ENCODE measurements at regions not wholly inside any gene's neighbourhood (a gene's known extent, or its start where the extent isn't known, plus 50 kb on each side); places are given as distances from the start of the nearest gene placed in this dataset.

- H3K4me3 ChIP-seq (ENCODE audit: insufficient read depth, low read depth, low read length), result no peak overlapping the region
- 97 to 100% methylated on average over 2 to 3 of the region's 3 CpGs for WGBS, 2 experiments
- no peaks in the 10 kb centered on the region for H3K9me3 ChIP-seq (ENCODE audit: control insufficient read depth, low read length)
- H3K4me1 ChIP-seq (ENCODE audit: control insufficient read depth, insufficient read depth, low read length), result peaks cover 8% of the 10 kb centered on the region
- H3K27ac ChIP-seq (ENCODE audit: insufficient read depth, low read depth, low read length, poor library complexity, severe bottlenecking), result no peak overlapping the region
- H3K36me3 ChIP-seq (ENCODE audit: control insufficient read depth, insufficient read depth, low read length), result no peaks in the 10 kb centered on the region
- no peaks in the 10 kb centered on the region for H3K27me3 ChIP-seq (ENCODE audit: control insufficient read depth, insufficient read depth, low read length, poor library complexity, severe bottlenecking)
These were observed 384.7 kb downstream of the FIGN start for GRCh38 chr2:163351143-163351542.

GRCh38 chr2:163348857-163349380 is 386.9 kb downstream of the FIGN start:
- no peaks in the 10 kb centered on the region for H3K36me3 ChIP-seq (ENCODE audit: control insufficient read depth, insufficient read depth, low read length)
- no peaks in the 10 kb centered on the region for H3K9me3 ChIP-seq (ENCODE audit: control insufficient read depth, low read length)
- H3K27ac ChIP-seq (ENCODE audit: insufficient read depth, low read depth, low read length, poor library complexity, severe bottlenecking), result peak overlapping the region; percentile 97
- H3K4me1 ChIP-seq (ENCODE audit: control insufficient read depth, insufficient read depth, low read length), result peaks cover 8% of the 10 kb centered on the region
- WGBS, 2 experiments, result 42 to 44% methylated on average over 7 to 8 of the region's 8 CpGs
- no peak overlapping the region for H3K4me3 ChIP-seq (ENCODE audit: insufficient read depth, low read depth, low read length)
- H3K27me3 ChIP-seq (ENCODE audit: control insufficient read depth, insufficient read depth, low read length, poor library complexity, severe bottlenecking), result no peaks in the 10 kb centered on the region

GRCh38 chr2:163347982-163348856 is 387.6 kb downstream of the FIGN start:
- Histone ChIP-seq H3K27me3 (ENCODE audit: control insufficient read depth, insufficient read depth, low read length, poor library complexity, severe bottlenecking) (no peaks in the 10 kb centered on the region), H3K27ac (ENCODE audit: insufficient read depth, low read depth, low read length, poor library complexity, severe bottlenecking) (peak overlapping the region; percentile 97), H3K4me1 (ENCODE audit: control insufficient read depth, insufficient read depth, low read length) (peaks cover 8% of the 10 kb centered on the region), H3K36me3 (ENCODE audit: control insufficient read depth, insufficient read depth, low read length) (no peaks in the 10 kb centered on the region), H3K9me3 (ENCODE audit: control insufficient read depth, low read length) (no peaks in the 10 kb centered on the region), H3K4me3 (ENCODE audit: insufficient read depth, low read depth, low read length) (peak overlapping the region; percentile 31)
- WGBS, 2 experiments, result 4 to 5% methylated on average over 45 to 46 of the region's 46 CpGs

- Histone ChIP-seq H3K27ac (ENCODE audit: insufficient read depth, low read depth, low read length, poor library complexity, severe bottlenecking) (no peak overlapping the region), H3K4me1 (ENCODE audit: control insufficient read depth, insufficient read depth, low read length) (peaks cover 8% of the 10 kb centered on the region), H3K9me3 (ENCODE audit: control insufficient read depth, low read length) (no peaks in the 10 kb centered on the region), H3K27me3 (ENCODE audit: control insufficient read depth, insufficient read depth, low read length, poor library complexity, severe bottlenecking) (no peaks in the 10 kb centered on the region), H3K36me3 (ENCODE audit: control insufficient read depth, insufficient read depth, low read length) (no peaks in the 10 kb centered on the region), H3K4me3 (ENCODE audit: insufficient read depth, low read depth, low read length) (no peak overlapping the region)
- WGBS, 2 experiments, result 19 to 21% methylated on average over 4 to 5 of the region's 6 CpGs
These were observed 389.8 kb downstream of the FIGN start for GRCh38 chr2:163345795-163346573.

- 93% methylated on average over 6 of the region's 7 CpGs for WGBS, 2 experiments
- Histone ChIP-seq H3K27me3 (ENCODE audit: control insufficient read depth, insufficient read depth, low read length, poor library complexity, severe bottlenecking) (no peaks in the 10 kb centered on the region), H3K27ac (ENCODE audit: insufficient read depth, low read depth, low read length, poor library complexity, severe bottlenecking) (no peak overlapping the region), H3K4me1 (ENCODE audit: control insufficient read depth, insufficient read depth, low read length) (peaks cover 6% of the 10 kb centered on the region), H3K9me3 (ENCODE audit: control insufficient read depth, low read length) (no peaks in the 10 kb centered on the region), H3K36me3 (ENCODE audit: control insufficient read depth, insufficient read depth, low read length) (no peaks in the 10 kb centered on the region), H3K4me3 (ENCODE audit: insufficient read depth, low read depth, low read length) (no peak overlapping the region)
These were observed 392.5 kb downstream of the FIGN start for GRCh38 chr2:163343316-163343715.

- Histone ChIP-seq H3K9me3 (ENCODE audit: control insufficient read depth, low read length) (no peaks in the 10 kb centered on the region), H3K27me3 (ENCODE audit: control insufficient read depth, insufficient read depth, low read length, poor library complexity, severe bottlenecking) (no peaks in the 10 kb centered on the region), H3K36me3 (ENCODE audit: control insufficient read depth, insufficient read depth, low read length) (no peaks in the 10 kb centered on the region), H3K4me3 (ENCODE audit: insufficient read depth, low read depth, low read length) (no peak overlapping the region), H3K4me1 (ENCODE audit: control insufficient read depth, insufficient read depth, low read length) (no peaks in the 10 kb centered on the region), H3K27ac (ENCODE audit: insufficient read depth, low read depth, low read length, poor library complexity, severe bottlenecking) (no peak overlapping the region)
- 80 to 81% methylated on average over 2 of the region's 2 CpGs for WGBS, 2 experiments
These were observed 394.4 kb downstream of the FIGN start for GRCh38 chr2:163341426-163341825.

- H3K27me3 ChIP-seq (ENCODE audit: control insufficient read depth, insufficient read depth, low read length, poor library complexity, severe bottlenecking), result no peaks in the 10 kb centered on the region
- no peak overlapping the region for H3K4me3 ChIP-seq (ENCODE audit: insufficient read depth, low read depth, low read length)
- H3K4me1 ChIP-seq (ENCODE audit: control insufficient read depth, insufficient read depth, low read length), result no peaks in the 10 kb centered on the region
- H3K9me3 ChIP-seq (ENCODE audit: control insufficient read depth, low read length), result no peaks in the 10 kb centered on the region
- WGBS, 2 experiments, result 77 to 81% methylated on average over 3 of the region's 3 CpGs
- no peak overlapping the region for H3K27ac ChIP-seq (ENCODE audit: insufficient read depth, low read depth, low read length, poor library complexity, severe bottlenecking)
- no peaks in the 10 kb centered on the region for H3K36me3 ChIP-seq (ENCODE audit: control insufficient read depth, insufficient read depth, low read length)
These were observed 397.5 kb downstream of the FIGN start for GRCh38 chr2:163338270-163338669.

GRCh38 chr2:163324677-163325076 is 411.1 kb downstream of the FIGN start:
- Histone ChIP-seq H3K4me3 (ENCODE audit: insufficient read depth, low read depth, low read length) (no peak overlapping the region), H3K4me1 (ENCODE audit: control insufficient read depth, insufficient read depth, low read length) (no peaks in the 10 kb centered on the region), H3K36me3 (ENCODE audit: control insufficient read depth, insufficient read depth, low read length) (no peaks in the 10 kb centered on the region), H3K27ac (ENCODE audit: insufficient read depth, low read depth, low read length, poor library complexity, severe bottlenecking) (no peak overlapping the region), H3K9me3 (ENCODE audit: control insufficient read depth, low read length) (no peaks in the 10 kb centered on the region), H3K27me3 (ENCODE audit: control insufficient read depth, insufficient read depth, low read length, poor library complexity, severe bottlenecking) (no peaks in the 10 kb centered on the region)
- 83 to 89% methylated on average over 2 of the region's 2 CpGs for WGBS, 2 experiments

- Histone ChIP-seq H3K27me3 (ENCODE audit: control insufficient read depth, insufficient read depth, low read length, poor library complexity, severe bottlenecking) (no peaks in the 10 kb centered on the region), H3K4me3 (ENCODE audit: insufficient read depth, low read depth, low read length) (no peak overlapping the region), H3K4me1 (ENCODE audit: control insufficient read depth, insufficient read depth, low read length) (no peaks in the 10 kb centered on the region), H3K36me3 (ENCODE audit: control insufficient read depth, insufficient read depth, low read length) (no peaks in the 10 kb centered on the region), H3K27ac (ENCODE audit: insufficient read depth, low read depth, low read length, poor library complexity, severe bottlenecking) (no peak overlapping the region), H3K9me3 (ENCODE audit: control insufficient read depth, low read length) (no peaks in the 10 kb centered on the region)
- WGBS, 2 experiments, result 85 to 96% methylated on average over 2 of the region's 2 CpGs
These were observed 416.8 kb downstream of the FIGN start for GRCh38 chr2:163319006-163319405.

GRCh38 chr2:163314712-163315111 is 421.1 kb downstream of the FIGN start:
- Histone ChIP-seq H3K4me3 (ENCODE audit: insufficient read depth, low read depth, low read length) (no peak overlapping the region), H3K27ac (ENCODE audit: insufficient read depth, low read depth, low read length, poor library complexity, severe bottlenecking) (no peak overlapping the region), H3K9me3 (ENCODE audit: control insufficient read depth, low read length) (no peaks in the 10 kb centered on the region), H3K36me3 (ENCODE audit: control insufficient read depth, insufficient read depth, low read length) (no peaks in the 10 kb centered on the region), H3K4me1 (ENCODE audit: control insufficient read depth, insufficient read depth, low read length) (no peaks in the 10 kb centered on the region), H3K27me3 (ENCODE audit: control insufficient read depth, insufficient read depth, low read length, poor library complexity, severe bottlenecking) (no peaks in the 10 kb centered on the region)
- 86 to 100% methylated on average over 1 of the region's 2 CpGs for WGBS, 2 experiments
